Muscle of back (tissue), 3 donors: ENCODE measurements at regions not wholly inside any gene's neighbourhood (a gene's known extent, or its start where the extent isn't known, plus 50 kb on each side); places are given as distances from the start of the nearest gene placed in this dataset.
A peak's percentile ranks its signal among the peaks of the same experiment; 100 is the strongest.

ENCODE experiments used
- DNase-seq, 3 donors: peaks; one replicate each; pipeline versions ENCODE4 v3.0.0 to v3.0.0-alpha.2; 2013

GRCh38 chr11:80365076-80365725 is 924.4 kb upstream of the TENM4 start:
- no peak for DNase-seq

- DNase-seq: no peak
These were observed 921.9 kb upstream of the TENM4 start for GRCh38 chr11:80362563-80363340.

GRCh38 chr11:80355251-80355650 is 914.4 kb upstream of the TENM4 start:
- no peak for DNase-seq

GRCh38 chr11:80350541-80350940 is 909.7 kb upstream of the TENM4 start:
- no peak for DNase-seq

DNA sequence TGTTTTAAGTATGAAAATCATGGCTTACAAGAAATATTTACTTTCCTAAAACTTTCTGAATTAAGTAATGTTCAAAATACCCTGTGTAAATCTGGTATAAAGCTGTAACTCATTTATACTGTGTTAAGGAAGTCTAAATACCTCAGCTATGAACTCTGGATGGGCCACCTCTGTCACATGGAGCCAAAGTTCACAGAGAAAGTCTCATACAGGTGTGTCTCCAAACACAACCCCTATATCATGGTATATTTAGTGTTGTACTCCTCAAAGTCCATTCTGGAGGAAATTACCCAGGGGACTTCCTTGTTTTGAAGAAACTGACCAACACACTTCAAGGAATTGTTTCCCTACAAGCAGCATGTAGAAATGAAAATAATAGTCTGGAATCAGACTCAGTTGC is 909.2 kb upstream of the TENM4 start:
- no peak for DNase-seq

- DNase-seq: no peak
These were observed 905.7 kb upstream of the TENM4 start for GRCh38 chr11:80346353-80347059.

DNA sequence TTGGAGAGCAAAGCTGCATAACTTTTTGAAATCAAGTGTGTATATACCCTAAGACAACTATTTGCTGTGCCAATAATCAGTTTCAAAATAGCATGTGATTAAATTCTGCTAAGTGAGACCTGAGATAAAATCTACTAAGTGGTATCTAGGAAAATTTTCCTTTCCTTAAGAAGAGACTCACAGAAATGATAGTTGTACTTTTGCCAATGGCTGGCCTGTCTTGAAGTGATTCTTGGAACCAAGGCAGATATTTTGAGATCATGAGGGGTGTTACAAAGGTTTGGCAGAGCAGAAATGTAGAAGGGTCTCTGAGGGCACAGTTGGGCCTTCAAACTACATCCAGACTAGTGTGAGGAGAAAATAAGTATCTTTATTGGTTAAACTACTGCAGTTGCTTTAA is 902.6 kb upstream of the TENM4 start:
- DNase-seq: peak in 2 of 3 donors; percentile 14 to 22

DNA sequence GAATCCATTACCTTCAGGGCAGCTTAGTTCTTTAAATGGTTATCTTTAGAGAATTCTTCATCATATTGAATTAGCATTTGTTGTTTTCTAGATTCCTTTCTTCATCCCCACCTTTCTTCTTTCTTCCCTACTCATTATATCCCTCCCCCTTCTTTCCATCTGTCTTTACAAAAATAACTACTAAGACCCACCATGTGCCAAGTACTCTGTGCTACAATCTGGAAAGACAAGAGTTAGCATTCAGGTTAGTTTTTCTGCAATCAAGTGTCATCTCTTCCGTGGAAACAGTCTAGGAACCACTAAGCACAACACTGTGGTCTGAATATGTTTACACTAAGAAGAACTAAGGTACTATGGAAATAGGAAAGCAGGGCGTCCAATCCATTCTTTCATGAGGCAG is 897.4 kb upstream of the TENM4 start:
- DNase-seq: no peak

GRCh38 chr11:80331694-80332093 is 890.9 kb upstream of the TENM4 start:
- DNase-seq: no peak

- DNase-seq: no peak
These were observed 889.4 kb upstream of the TENM4 start for GRCh38 chr11:80330264-80330663.

DNA sequence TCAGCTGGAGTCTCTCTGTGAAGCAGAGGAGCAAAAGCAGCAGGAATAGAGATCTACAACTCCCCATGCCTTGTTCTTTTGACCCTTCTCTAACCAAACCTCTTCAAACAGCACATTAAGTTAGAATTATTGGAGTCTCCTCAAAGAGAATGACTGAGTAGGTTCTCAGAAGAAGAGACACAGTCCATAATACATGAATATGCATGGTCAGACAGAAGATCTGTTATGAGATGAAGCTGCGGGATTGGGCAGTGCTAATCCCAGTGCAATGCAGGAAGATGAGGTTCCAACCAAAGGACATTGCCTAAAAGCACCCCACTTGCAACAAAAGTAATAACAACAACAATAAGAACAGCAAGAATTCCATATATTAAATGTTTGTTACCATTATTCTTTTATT is 887.9 kb upstream of the TENM4 start:
- DNase-seq: no peak

- DNase-seq: no peak
These were observed 887.3 kb upstream of the TENM4 start for GRCh38 chr11:80327956-80328614.

DNA sequence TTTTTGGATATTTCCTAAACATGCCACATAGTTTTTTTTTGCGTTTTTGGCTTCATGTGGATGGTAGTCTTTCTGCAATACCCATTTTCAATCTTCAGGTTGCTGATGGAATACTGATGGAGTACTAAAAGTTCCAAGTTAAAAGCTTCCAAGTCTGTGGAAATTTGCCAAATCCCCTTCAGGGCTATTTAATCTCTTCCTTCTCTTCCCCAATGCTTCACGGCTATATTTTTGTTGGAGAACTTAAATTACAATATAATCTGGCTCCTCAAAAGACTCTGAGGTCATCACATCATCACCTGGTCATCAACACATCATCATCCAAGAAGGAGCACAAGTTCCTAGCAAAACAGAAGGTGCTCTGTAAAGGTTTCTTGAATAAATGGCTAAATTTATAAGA is 881.0 kb upstream of the TENM4 start:
- peak in 2 of 3 donors; percentile 27 to 54 for DNase-seq

DNA sequence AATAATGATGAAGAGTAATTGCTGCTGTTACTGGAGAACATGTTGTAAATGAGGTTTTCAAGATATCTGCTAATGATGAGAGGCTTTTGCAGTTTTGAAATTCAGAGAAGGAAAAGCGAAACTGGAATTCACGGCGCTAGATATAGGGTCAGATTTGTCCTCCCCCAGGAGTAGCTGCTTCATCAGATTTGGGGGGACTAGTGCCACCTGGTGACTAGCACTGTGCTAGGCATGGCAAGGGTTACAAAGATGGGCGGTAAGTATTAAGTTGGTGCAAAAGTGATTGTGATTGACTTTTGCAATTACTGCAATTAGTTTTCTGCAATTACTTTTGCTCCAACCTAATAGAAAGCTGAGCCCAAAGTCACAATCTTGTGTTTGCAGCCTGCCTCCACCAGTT is 879.9 kb upstream of the TENM4 start:
- no peak for DNase-seq

DNA sequence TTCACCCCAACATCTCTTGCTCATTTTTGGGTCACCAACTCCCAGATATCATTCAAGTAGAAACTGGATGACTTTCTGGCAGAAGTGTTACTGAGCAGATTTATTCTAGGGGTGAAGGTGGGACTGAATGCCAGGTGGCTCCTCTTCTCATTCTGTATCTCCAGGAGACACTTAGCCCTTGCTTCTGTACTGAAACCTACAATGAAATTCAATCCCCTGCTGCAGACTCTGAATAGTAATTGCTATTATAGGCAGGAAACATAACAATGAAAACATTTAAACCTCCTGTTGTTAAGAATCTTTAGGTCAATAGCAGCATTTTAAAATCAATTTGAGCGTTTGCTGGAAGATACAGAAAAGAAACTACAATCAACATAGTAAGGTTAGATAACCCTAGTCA is 879.4 kb upstream of the TENM4 start:
- no peak for DNase-seq

GRCh38 chr11:80317612-80318011 is 876.8 kb upstream of the TENM4 start:
- no peak for DNase-seq

GRCh38 chr11:80315200-80315599 is 874.4 kb upstream of the TENM4 start:
- no peak for DNase-seq

- DNase-seq: no peak
These were observed 868.5 kb upstream of the TENM4 start for GRCh38 chr11:80309301-80309700.

DNA sequence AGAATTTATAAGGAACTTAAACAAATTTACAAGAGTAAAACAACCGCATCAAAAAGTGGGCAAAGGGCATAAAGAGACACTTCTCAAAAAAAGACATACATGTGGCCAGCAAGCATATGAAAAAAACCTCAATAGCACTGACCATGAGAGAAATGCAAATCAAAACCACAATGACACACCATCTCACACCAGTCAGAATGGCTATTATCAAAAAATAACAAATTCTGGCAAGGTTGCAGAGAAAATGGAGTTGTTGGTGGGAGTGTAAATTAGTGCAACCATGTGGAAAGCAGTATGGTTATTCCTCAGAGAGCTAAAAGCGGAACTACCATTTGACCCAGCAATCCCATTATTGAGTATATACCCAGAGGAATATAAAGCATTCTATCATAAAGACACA is 866.8 kb upstream of the TENM4 start:
- DNase-seq: no peak

DNA sequence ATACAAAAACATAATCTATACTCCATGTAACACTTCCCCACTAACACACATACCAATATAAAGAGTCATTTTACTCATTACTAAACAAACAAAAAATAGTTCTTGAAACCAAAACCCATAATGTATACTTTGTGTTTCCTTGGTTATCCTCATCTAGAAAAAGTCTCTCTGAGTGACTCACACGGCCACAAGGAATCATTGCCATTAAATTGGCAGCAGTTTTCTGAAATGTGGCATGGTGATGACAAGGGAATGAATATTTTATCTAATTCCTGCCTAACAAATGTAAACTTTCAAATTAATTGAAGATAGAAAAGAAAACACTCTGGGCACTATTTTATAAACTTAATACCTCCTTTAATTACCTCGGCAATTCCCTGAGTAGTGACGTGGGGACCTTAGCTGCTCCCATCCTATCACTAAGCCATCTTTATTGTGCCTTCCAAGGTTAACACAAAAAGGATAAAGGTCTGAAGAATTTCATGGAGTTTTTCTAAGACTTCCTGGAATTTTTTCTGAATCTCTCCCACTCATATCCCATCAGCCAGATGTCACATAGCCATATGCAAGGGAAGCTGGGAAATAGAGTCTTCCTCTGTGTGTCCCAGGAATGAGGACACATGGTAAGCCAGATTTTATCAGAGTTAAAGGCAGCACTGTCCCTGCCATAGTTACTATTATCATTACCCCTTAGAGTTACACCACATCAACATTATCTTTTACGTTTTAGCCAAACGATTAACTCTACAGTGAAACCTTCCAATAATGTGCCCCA is 857.2 kb upstream of the TENM4 start:
- DNase-seq: peak in 1 of 3 donors; percentile 82

- no peak for DNase-seq
These were observed 852.5 kb upstream of the TENM4 start for GRCh38 chr11:80293293-80293692.
